Colonic mucosa (tissue), 4 donors: ENCODE measurements at regions not wholly inside any gene's neighbourhood (a gene's known extent, or its start where the extent isn't known, plus 50 kb on each side); places are given as distances from the start of the nearest gene placed in this dataset.
"Not testable (repeated sequence)": the region's sequence is repeated elsewhere in the genome, so short reads cannot be mapped to it uniquely, and the experiment has no call there.

Source experiments
- DNase-seq: peaks from one replicate; pipeline ENCODE4 v3.0.0-alpha.2; 2020
- H3K27ac ChIP-seq: fragments of 200-600 bp; one replicate; pipeline ENCODE4 v1.8.0; 2021
- H3K27me3 ChIP-seq: fragments of 200-600 bp; one replicate; pipeline ENCODE4 v1.8.0; 2021
- H3K36me3 ChIP-seq: fragments of 200-600 bp; one replicate; pipeline ENCODE4 v1.8.0; 2021
- H3K4me1 ChIP-seq: fragments of 200-600 bp; one replicate; pipeline ENCODE4 v1.8.0; 2021; ENCODE audit warnings: mild to moderate bottlenecking
- H3K4me3 ChIP-seq: fragments of 200-600 bp; one replicate; pipeline ENCODE4 v1.8.0; 2021
- H3K9ac ChIP-seq, 2 donors: one replicate each; pipeline ENCODE4 v1.7.0; 2013; ENCODE audit warnings: control low read depth in 2 of 2, low read depth in 2 of 2, low read length in 2 of 2
- H3K9me3 ChIP-seq: fragments of 200-600 bp; one replicate; pipeline ENCODE4 v1.8.0; 2021
- intact Hi-C: fragments of 100-400 bp; cut with DNase I; formaldehyde crosslinking; loops from one replicate; pipeline ENCODE4 v1.14.1; 2022
- TF ChIP-seq, protein P1 (sequence below): fragments of 200-600 bp; IDR thresholded peaks from one replicate; pipeline ENCODE4 v1.8.0; 2022; ENCODE audit warnings: antibody characterized with exemption, mild to moderate bottlenecking
- donor health status: healthy.
- donor health status: DM: no; HTN: no; CAD: no.
- donor health status: DM: no; HTN: no; CAD: no.

DNA sequence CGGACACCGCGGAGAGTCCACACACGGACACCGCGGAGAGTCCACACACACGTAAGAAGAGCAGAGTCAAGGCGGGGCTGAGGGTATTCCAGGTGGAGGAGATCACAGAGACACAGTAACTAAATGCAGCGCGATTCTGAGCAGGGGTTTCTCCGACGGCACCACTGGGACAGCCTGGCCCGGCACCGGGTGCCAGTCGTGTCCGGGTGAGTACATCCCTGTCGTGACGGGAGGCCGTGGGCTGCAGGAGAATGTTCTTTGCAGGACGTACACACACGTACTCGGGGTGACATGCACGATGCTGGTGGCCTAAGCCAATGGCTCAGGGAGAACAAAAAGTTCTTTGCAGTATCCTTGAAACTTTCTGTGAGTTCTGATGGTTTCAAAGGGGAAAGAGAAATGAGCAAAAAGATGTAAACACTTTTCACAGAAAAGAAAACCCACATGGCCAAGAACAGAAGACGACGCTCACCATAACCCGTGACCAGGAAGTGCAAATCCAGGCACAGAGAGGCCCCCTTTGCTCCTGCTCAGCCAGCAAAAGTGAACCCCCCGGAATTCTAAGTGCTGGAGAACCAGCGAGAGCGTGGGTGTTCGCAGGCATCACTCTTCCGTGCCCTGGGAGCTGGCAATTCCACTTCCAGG lies 53.7 kb upstream of the METRNL start:
- H3K4me1 ChIP-seq: no peaks in the 10 kb centered on the region
- DNase-seq: no peak
- TF ChIP-seq, protein P1, sequence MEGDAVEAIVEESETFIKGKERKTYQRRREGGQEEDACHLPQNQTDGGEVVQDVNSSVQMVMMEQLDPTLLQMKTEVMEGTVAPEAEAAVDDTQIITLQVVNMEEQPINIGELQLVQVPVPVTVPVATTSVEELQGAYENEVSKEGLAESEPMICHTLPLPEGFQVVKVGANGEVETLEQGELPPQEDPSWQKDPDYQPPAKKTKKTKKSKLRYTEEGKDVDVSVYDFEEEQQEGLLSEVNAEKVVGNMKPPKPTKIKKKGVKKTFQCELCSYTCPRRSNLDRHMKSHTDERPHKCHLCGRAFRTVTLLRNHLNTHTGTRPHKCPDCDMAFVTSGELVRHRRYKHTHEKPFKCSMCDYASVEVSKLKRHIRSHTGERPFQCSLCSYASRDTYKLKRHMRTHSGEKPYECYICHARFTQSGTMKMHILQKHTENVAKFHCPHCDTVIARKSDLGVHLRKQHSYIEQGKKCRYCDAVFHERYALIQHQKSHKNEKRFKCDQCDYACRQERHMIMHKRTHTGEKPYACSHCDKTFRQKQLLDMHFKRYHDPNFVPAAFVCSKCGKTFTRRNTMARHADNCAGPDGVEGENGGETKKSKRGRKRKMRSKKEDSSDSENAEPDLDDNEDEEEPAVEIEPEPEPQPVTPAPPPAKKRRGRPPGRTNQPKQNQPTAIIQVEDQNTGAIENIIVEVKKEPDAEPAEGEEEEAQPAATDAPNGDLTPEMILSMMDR: no peak
- H3K36me3 ChIP-seq: no peaks in the 10 kb centered on the region
- no peak overlapping the region for H3K4me3 ChIP-seq
- intact Hi-C loops: no loop called here
- H3K9me3 ChIP-seq: no peaks in the 10 kb centered on the region
- H3K27ac ChIP-seq: no peak overlapping the region
- H3K9ac ChIP-seq: no peak overlapping the region
- H3K27me3 ChIP-seq: no peaks in the 10 kb centered on the region

DNA sequence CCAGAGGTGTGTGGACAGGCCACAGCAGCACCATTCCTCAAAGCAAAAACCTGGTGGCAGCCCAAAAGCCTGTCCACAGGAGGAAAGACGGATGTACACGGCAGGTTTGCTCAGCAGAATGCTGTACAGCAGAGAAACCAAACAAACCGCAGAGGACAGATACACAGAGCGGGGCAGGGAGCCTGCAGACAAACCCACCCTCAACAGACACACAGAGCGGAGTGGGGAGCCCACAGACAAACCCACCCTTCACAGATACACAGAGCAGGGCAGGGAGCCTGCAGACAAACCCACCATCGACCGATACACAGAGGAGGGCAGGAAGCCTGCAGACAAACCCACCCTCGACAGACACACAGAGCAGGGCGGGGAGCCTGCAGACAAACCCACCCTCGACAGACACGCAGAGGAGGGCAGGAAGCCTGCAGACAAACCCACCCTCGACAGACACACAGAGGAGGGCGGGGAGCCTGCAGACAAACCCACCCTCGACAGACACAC lies 53.0 kb upstream of the METRNL start:
- no peak overlapping the region for H3K4me3 ChIP-seq
- DNase-seq: peak; percentile 14
- no peaks in the 10 kb centered on the region for H3K36me3 ChIP-seq
- intact Hi-C loops: no loop called here
- H3K9me3 ChIP-seq: no peaks in the 10 kb centered on the region
- H3K27me3 ChIP-seq: no peaks in the 10 kb centered on the region
- TF ChIP-seq, protein P1: no peak
- no peaks in the 10 kb centered on the region for H3K4me1 ChIP-seq
- H3K9ac ChIP-seq: no peak overlapping the region
- no peak overlapping the region for H3K27ac ChIP-seq

GRCh38 chr17:83026921-83027320 lies 52.5 kb upstream of the METRNL start:
- H3K27ac ChIP-seq, H3K27me3 ChIP-seq, H3K4me3 ChIP-seq, intact Hi-C loops, DNase-seq, H3K36me3 ChIP-seq, H3K9ac ChIP-seq, H3K9me3 ChIP-seq, H3K4me1 ChIP-seq: not testable (repeated sequence)

- Histone ChIP-seq H3K27me3 (no peaks in the 10 kb centered on the region), H3K4me1 (no peaks in the 10 kb centered on the region), H3K27ac (no peak overlapping the region), H3K9me3 (no peaks in the 10 kb centered on the region), H3K9ac (no peak overlapping the region), H3K4me3 (no peak overlapping the region), H3K36me3 (no peaks in the 10 kb centered on the region)
- TF ChIP-seq, protein P1: no peak
- intact Hi-C loops: no loop called here
- no peak for DNase-seq
Observed at GRCh38 chr17:83028851-83029250, 50.6 kb upstream of the METRNL start.

- Histone ChIP-seq H3K27me3 (no peaks in the 10 kb centered on the region), H3K9me3 (no peaks in the 10 kb centered on the region), H3K36me3 (no peaks in the 10 kb centered on the region), H3K4me3 (no peak overlapping the region), H3K9ac (no peak overlapping the region), H3K27ac (no peak overlapping the region), H3K4me1 (no peaks in the 10 kb centered on the region)
- DNase-seq: no peak
- intact Hi-C loops: no loop called here
- TF ChIP-seq, protein P1: no peak
Observed at GRCh38 chr17:83029571-83029970, 49.8 kb upstream of the METRNL start.
